Heart right ventricle (tissue), 16 donors: ENCODE measurements at regions not wholly inside any gene's neighbourhood (a gene's known extent, or its start where the extent isn't known, plus 50 kb on each side); places are given as distances from the start of the nearest gene placed in this dataset.
A peak's percentile ranks its signal among the peaks of the same experiment; 100 is the strongest.

Experiments used
- ATAC-seq, 8 donors: fragments of 200-7000 bp; cut with Tn5 transposase; one replicate each; pipeline ENCODE4 v1.9.1; 2020; ENCODE audit warnings: mild to moderate bottlenecking in 8 of 8, moderate library complexity in 8 of 8, moderate number of reproducible peaks in 1 of 8
- DNase-seq, 2 donors: peaks; one replicate each; pipeline ENCODE4 v3.0.0-alpha.2; 2020
- H3K27ac ChIP-seq, 10 donors: fragments of 200-600 bp; sonication (generic) in 2 of 10; one replicate each; pipeline versions ENCODE4 v1.5.0 to v1.8.0; 2020 to 2022; ENCODE audit warnings: mild to moderate bottlenecking in 3 of 10
- H3K27me3 ChIP-seq, 7 donors: fragments of 200-600 bp; one replicate each; pipeline ENCODE4 v1.8.0; 2021 to 2022; ENCODE audit warnings: mild to moderate bottlenecking in 2 of 7
- H3K36me3 ChIP-seq, 9 donors: fragments of 200-600 bp; sonication (generic) in 1 of 9; one replicate each; pipeline versions ENCODE4 v1.5.0 to v1.8.0; 2020 to 2022; ENCODE audit warnings: mild to moderate bottlenecking in 2 of 9
- H3K4me1 ChIP-seq, 9 donors: fragments of 200-600 bp; sonication (generic) in 1 of 9; one replicate each; pipeline versions ENCODE4 v1.5.0 to v1.8.0; 2020 to 2022; ENCODE audit warnings: mild to moderate bottlenecking in 4 of 9
- H3K4me3 ChIP-seq, 10 donors: fragments of 200-600 bp; sonication (generic) in 2 of 10; one replicate each; pipeline versions ENCODE4 v1.5.0 to v1.8.0; 2020 to 2022; ENCODE audit warnings: mild to moderate bottlenecking in 7 of 10, moderate library complexity in 2 of 10
- H3K9me3 ChIP-seq, 11 donors: fragments of 200-600 bp in 10 of 11; sonication (generic) in 2 of 11; one replicate each; pipeline versions ENCODE4 v1.5.0 to v1.8.0; 2013 to 2022; ENCODE audit warnings: mild to moderate bottlenecking in 2 of 11, control low read depth in 1 of 11, moderate library complexity in 1 of 11
- CTCF ChIP-seq, 9 donors: fragments of 200-600 bp; sonication (generic) in 2 of 9; IDR thresholded peaks; one replicate each; pipeline versions ENCODE4 v1.5.0 to v1.8.0; 2021 to 2022; ENCODE audit warnings: antibody characterized with exemption in 9 of 9, mild to moderate bottlenecking in 5 of 9, moderate library complexity in 1 of 9
- WGBS, 2 donors: extraction: QIAGEN DNeasy Blood & Tissue Kit; methylation state at CpG; one replicate each; pipeline ENCODE4 v1.1.7; 2013; ENCODE audit warnings: inconsistent platforms in 1 of 2; 5-methylcytosine and 5-hydroxymethylcytosine counted together
- intact Hi-C, 10 donors: fragments of 100-400 bp; cut with DNase I; formaldehyde crosslinking; loops; one replicate each; pipeline versions ENCODE4 v1.11.1 to v1.14.2; 2022
- donor health status: Arrhythmogenic right ventricular cardiomyopathy.
- donor health status: ischemic (EF 13 %, LVEDD 7.1; RV severe dilation, severe dysfunction).
- donor health status: healthy with polysubstance abuse.
- donor health status: DM: no; HTN: yes; CAD: no.
- donor health status: DM: no; HTN: no; CAD: no.
- donor health status: ischemic (EF 25% LVEDD 6.9; RV normal size, moderate dysfunction).
- donor health status: ischemic (EF 25% LVEDD 5.7; RV mildly dilated, moderate dysfunction).
- donor health status: healthy.
- donor health status: DM: yes; HTN: yes; CAD: no.
- donor health status: Ischemic cardiomyopathy.
- donor health status: ischemic (EF 35%, LVEDD 5.7; RV mildly dilated, moderate dysfunction).
- donor health status: nonischemic (EF 11% LVEDD 7.7; RV severe dilation, severe dysfunction).
- donor health status: DM: yes; HTN: yes; CAD: no.
- donor health status: PGD.
- donor health status: ischemic (EF 29% LVEDD 5.4; RV normal size, mild dysfunction).
- donor health status: nonischemic (EF 23%, LVEDD 6.1; RV moderate dilation, normal function).

- Histone ChIP-seq H3K27ac (no peak overlapping the region), H3K4me3 (no peak overlapping the region), H3K9me3 (peaks cover 0 to 27% (median 0%) of the 10 kb centered on the region in 11 donors), H3K4me1 (no peaks in the 10 kb centered on the region), H3K36me3 (no peaks in the 10 kb centered on the region), H3K27me3 (no peaks in the 10 kb centered on the region)
- ATAC-seq (peak in 1 of 8 donors; percentile 60), DNase-seq (peak in 1 of 2 donors; percentile 7)
- TF ChIP-seq CTCF (IDR thresholded peaks at IDR 0.05): peak in 7 of 9 donors; percentile 29 to 48 (median 33)
- WGBS, 2 donors: 48 to 53% methylated on average over 5 of the region's 5 CpGs
- intact Hi-C loops: loop anchor here in 1 of 10 donors (5.0 kb wide), 1 partner anchor 233 kb away; no protein-coding TSS in a partner anchor
These were observed 336.4 kb upstream of the FSHR start for GRCh38 chr2:49490710-49491109.

- no peak for TF ChIP-seq CTCF (IDR thresholded peaks at IDR 0.05)
- 81 to 87% methylated on average over 1 of the region's 1 CpG for WGBS, 2 donors
- H3K4me1 ChIP-seq: no peaks in the 10 kb centered on the region
- peaks cover 0 to 30% (median 0%) of the 10 kb centered on the region in 11 donors for H3K9me3 ChIP-seq
- DNase-seq: no peak
- ATAC-seq: no peak
- H3K36me3 ChIP-seq: no peaks in the 10 kb centered on the region
- intact Hi-C loops: no loop called here
- H3K4me3 ChIP-seq: no peak overlapping the region
- no peaks in the 10 kb centered on the region for H3K27me3 ChIP-seq
- no peak overlapping the region for H3K27ac ChIP-seq
These were observed 332.8 kb upstream of the FSHR start for GRCh38 chr2:49487139-49487538.

GRCh38 chr2:49480520-49480919 lies 326.2 kb upstream of the FSHR start:
- peaks cover 0 to 50% (median 0%) of the 10 kb centered on the region in 11 donors for H3K9me3 ChIP-seq
- DNase-seq: no peak
- no peak overlapping the region for H3K27ac ChIP-seq
- WGBS, 2 donors: 60 to 72% methylated on average over 1 of the region's 1 CpG
- H3K4me3 ChIP-seq: no peak overlapping the region
- ATAC-seq: no peak
- H3K4me1 ChIP-seq: no peaks in the 10 kb centered on the region
- intact Hi-C loops: no loop called here
- no peaks in the 10 kb centered on the region for H3K27me3 ChIP-seq
- no peaks in the 10 kb centered on the region for H3K36me3 ChIP-seq
- TF ChIP-seq CTCF (IDR thresholded peaks at IDR 0.05): no peak

GRCh38 chr2:49465157-49465831 lies 311.0 kb upstream of the FSHR start:
- Histone ChIP-seq H3K9me3 (peaks cover 0 to 20% (median 3%) of the 10 kb centered on the region in 11 donors), H3K27ac (no peak overlapping the region), H3K4me3 (no peak overlapping the region), H3K36me3 (no peaks in the 10 kb centered on the region), H3K4me1 (no peaks in the 10 kb centered on the region), H3K27me3 (peaks cover 0 to 6% (median 0%) of the 10 kb centered on the region in 7 donors)
- no peak for TF ChIP-seq CTCF (IDR thresholded peaks at IDR 0.05)
- DNase-seq: no peak
- intact Hi-C loops: no loop called here
- no peak for ATAC-seq
- WGBS, 2 donors: 88 to 89% methylated on average over 1 of the region's 1 CpG
